Memory B cell (primary cell): ENCODE measurements at regions not wholly inside any gene's neighbourhood (a gene's known extent, or its start where the extent isn't known, plus 50 kb on each side); places are given as distances from the start of the nearest gene placed in this dataset.

Source experiments
- ATAC-seq: fragments of 150-1000 bp; cut with Tn5 transposase; 2 replicates; pipeline ENCODE4 v1.10.0; 2021; ENCODE audit warnings: low read depth, mild to moderate bottlenecking, moderate library complexity
- DNase-seq, 2 donors: peaks; one replicate each; pipeline ENCODE4 v3.0.0; 2022; ENCODE audit warnings: low spot score in 2 of 2
- H3K27ac Mint-ChIP-seq: one replicate; pipeline ENCODE4 v1.8.0; 2022; ENCODE audit warnings: mild to moderate bottlenecking, moderate library complexity, mixed read lengths
- H3K27me3 Mint-ChIP-seq: one replicate; pipeline ENCODE4 v1.8.0; 2022; ENCODE audit warnings: mixed read lengths
- H3K36me3 Mint-ChIP-seq: one replicate; pipeline ENCODE4 v1.8.0; 2022; ENCODE audit warnings: mild to moderate bottlenecking, mixed read lengths
- H3K4me1 Mint-ChIP-seq: one replicate; pipeline ENCODE4 v1.8.0; 2022; ENCODE audit warnings: mixed read lengths
- H3K4me3 Mint-ChIP-seq: one replicate; pipeline ENCODE4 v1.8.0; 2022; ENCODE audit warnings: mild to moderate bottlenecking, moderate library complexity, mixed read lengths
- H3K9me3 Mint-ChIP-seq: one replicate; pipeline ENCODE4 v1.8.0; 2022; ENCODE audit warnings: mixed read lengths

DNA sequence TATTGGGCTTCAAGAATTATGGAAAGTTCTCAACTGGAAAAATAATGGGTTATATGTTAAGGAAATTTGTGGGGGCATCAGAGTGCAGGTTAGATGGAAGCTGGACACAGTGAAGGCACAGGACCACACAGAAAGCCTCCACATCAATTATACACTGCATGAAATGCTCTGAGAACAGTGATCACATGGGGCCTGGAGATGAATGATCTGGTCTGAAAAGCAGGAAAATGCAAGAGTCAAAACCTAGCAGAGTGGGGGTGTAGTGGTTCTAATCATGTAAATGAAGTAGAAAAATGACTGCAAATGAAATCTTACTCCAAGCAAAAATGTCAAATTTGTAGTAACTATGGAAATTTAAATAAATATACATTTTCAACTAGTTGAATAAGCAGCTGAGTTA lies 123.6 kb downstream of the TUSC7 start:
- no peaks in the 10 kb centered on the region for H3K4me1 Mint-ChIP-seq
- no peaks in the 10 kb centered on the region for H3K36me3 Mint-ChIP-seq
- H3K27ac Mint-ChIP-seq, result no peak overlapping the region
- no peaks in the 10 kb centered on the region for H3K27me3 Mint-ChIP-seq
- no peak for ATAC-seq
- H3K9me3 Mint-ChIP-seq, result no peaks in the 10 kb centered on the region
- no peak for DNase-seq
- H3K4me3 Mint-ChIP-seq, result no peak overlapping the region

DNA sequence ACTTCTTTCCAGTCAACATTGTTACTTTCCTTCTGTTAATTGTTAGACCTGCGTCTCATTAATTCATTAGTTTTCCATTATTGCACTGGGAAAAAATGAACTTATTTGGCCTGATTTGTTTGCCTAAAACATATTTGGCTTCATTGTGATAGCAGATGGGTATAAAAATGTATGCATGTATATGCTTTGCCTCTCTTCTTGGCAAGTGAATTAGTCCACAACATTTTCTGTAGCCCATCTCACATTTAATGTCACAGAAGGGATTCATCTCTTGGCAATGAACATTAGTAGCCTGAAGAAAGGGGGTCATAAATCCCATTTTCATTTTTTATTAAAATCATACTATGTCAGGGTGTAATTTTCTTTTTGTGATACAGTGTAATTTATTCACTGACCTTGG lies 125.2 kb downstream of the TUSC7 start:
- Mint-ChIP-seq H3K9me3 (no peaks in the 10 kb centered on the region), H3K4me3 (no peak overlapping the region), H3K4me1 (no peaks in the 10 kb centered on the region), H3K36me3 (no peaks in the 10 kb centered on the region), H3K27me3 (no peaks in the 10 kb centered on the region), H3K27ac (no peak overlapping the region)
- no peak for DNase-seq
- ATAC-seq, result no peak

DNA sequence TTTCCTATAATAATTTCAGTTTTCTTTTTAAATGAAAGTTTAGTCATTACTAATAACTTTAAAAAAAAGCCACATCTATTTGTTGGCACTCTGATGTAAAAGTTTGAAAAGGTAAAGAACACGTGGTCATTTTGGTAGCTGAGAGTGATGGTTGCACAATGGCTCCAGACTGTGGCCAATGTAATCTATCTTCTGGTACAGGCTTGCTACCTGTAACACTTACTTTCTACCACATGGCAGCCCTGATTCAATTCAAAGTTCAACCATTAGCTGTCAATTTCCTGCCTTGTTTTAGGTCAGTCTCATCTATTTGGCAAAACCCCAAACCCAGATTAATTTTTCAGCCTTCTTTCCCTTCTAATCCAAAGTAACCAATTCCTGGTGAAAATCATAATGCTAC lies 126.1 kb downstream of the TUSC7 start:
- H3K4me1 Mint-ChIP-seq, result no peaks in the 10 kb centered on the region
- no peak for DNase-seq
- ATAC-seq, result no peak
- no peaks in the 10 kb centered on the region for H3K27me3 Mint-ChIP-seq
- H3K36me3 Mint-ChIP-seq, result no peaks in the 10 kb centered on the region
- H3K4me3 Mint-ChIP-seq, result no peak overlapping the region
- no peaks in the 10 kb centered on the region for H3K9me3 Mint-ChIP-seq
- H3K27ac Mint-ChIP-seq, result no peak overlapping the region

DNA sequence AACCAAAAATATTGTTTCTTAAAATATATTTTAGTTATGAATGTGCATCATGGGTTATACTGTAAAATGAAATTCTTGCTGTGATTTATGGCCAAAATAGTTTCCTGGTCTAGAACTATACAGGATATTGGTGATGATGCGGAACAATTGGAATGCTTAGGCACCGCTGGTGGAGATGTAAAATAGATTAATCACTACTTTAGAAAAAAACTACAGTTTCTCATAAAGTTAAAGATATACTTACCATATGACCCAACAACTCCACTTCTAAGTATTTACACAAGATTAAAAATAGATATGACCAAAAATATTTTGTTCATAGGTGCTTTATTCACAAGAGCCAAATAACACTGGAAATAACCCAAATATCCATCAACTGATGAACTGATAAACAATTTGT lies 126.7 kb downstream of the TUSC7 start:
- no peak for DNase-seq
- no peak overlapping the region for H3K27ac Mint-ChIP-seq
- no peaks in the 10 kb centered on the region for H3K4me1 Mint-ChIP-seq
- no peaks in the 10 kb centered on the region for H3K9me3 Mint-ChIP-seq
- no peaks in the 10 kb centered on the region for H3K27me3 Mint-ChIP-seq
- H3K4me3 Mint-ChIP-seq, result no peak overlapping the region
- H3K36me3 Mint-ChIP-seq, result no peaks in the 10 kb centered on the region
- no peak for ATAC-seq

DNA sequence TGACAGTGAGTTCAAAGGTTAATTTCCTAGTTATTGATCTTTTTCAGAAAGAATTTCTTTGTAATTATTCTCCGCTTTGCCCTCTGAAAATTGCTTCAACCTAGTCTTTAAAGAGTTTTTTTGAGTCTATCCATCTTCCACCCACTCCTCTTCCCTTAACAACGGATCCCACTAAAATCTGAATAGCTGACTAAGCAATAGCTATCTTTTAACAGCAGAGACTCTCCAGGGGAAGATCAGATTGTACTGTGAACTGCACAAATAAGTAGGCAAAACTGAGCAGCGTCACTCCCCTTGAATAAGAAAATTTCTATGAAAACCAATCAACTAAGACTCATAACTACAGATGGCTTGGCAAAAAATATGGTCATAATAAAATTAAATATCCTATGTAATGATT lies 127.9 kb downstream of the TUSC7 start:
- no peak overlapping the region for H3K27ac Mint-ChIP-seq
- H3K36me3 Mint-ChIP-seq, result no peaks in the 10 kb centered on the region
- ATAC-seq (no peak), DNase-seq (no peak)
- H3K4me3 Mint-ChIP-seq, result no peak overlapping the region
- no peaks in the 10 kb centered on the region for H3K4me1 Mint-ChIP-seq
- no peaks in the 10 kb centered on the region for H3K27me3 Mint-ChIP-seq
- H3K9me3 Mint-ChIP-seq, result no peaks in the 10 kb centered on the region

DNA sequence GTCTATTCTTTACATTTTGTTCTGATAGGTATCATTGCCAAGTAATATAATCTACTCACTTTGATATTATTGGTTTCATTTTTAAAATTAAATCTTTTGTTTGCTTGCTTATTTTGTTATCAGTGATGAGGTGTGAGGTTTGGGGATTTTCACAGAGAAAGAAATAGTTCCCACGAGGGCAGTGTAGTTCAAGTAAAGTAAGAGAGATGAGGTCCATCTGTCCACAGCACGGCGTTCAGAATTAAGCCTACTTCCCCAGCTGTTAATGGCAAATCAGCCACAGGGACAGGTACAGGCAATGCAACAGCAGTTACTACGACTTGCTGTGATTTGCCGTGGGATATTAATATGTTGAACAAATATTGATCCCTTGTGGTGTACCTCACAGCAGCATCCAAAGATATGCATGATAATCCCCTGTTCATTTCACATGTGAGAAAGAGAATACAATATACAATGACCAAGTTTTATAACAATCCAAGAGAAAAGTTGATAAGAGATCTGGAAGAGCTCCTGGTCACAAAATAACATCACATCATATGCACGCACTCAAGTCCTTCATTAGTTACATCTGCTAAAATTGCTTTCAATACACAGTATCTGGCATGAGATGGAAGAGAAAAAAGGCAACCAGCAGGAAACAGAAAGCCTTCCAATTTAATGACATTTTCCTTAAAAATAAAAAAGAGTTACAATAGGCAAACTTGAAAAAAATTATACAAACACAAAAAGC lies 131.6 kb downstream of the TUSC7 start:
- Mint-ChIP-seq H3K4me3 (no peak overlapping the region), H3K9me3 (peaks cover 2% of the 10 kb centered on the region), H3K36me3 (no peaks in the 10 kb centered on the region)

DNA sequence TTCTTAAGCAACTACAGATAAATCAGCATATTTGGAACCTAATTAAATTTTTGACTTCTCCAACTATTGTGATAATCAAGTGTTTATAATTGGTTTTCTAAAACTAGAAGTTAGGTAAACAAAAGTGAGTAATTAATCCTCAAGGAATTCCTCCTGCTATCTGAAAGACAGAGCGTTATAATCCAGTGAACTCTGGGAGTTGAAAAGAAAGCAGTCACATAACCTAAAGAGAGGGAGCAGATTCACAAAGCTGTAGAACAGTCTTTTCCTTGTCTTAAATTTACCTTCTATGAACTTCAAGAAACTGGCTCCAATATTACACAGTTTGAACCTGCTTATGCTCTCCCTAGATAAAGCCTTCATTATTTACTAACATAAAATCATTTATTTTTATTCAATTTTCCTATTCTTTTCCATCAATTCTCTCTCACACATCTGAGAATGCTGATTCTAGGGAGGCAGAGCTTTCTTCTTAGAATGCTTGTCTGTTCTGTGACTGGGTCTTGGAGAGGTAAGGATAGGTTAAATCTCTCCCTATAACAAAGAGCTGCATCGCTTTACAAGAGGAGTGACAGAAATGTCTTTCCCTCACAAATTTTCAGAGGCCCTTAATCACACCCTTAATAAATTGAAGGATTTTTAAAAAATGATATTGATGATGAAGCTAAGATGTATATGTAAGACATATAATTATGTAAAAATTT lies 132.8 kb downstream of the TUSC7 start:
- no peak overlapping the region for H3K27ac Mint-ChIP-seq
- no peaks in the 10 kb centered on the region for H3K36me3 Mint-ChIP-seq
- H3K4me1 Mint-ChIP-seq, result no peaks in the 10 kb centered on the region
- DNase-seq (no peak), ATAC-seq (no peak)
- H3K27me3 Mint-ChIP-seq, result peaks cover 3% of the 10 kb centered on the region
- H3K9me3 Mint-ChIP-seq, result peaks cover 2% of the 10 kb centered on the region
- H3K4me3 Mint-ChIP-seq, result no peak overlapping the region

More for the DNA sequence above, 131.6 kb downstream of the TUSC7 start:
- ATAC-seq, result no peak
- H3K27ac Mint-ChIP-seq, result no peak overlapping the region
- no peak for DNase-seq
- H3K4me1 Mint-ChIP-seq, result no peaks in the 10 kb centered on the region
- peaks cover 3% of the 10 kb centered on the region for H3K27me3 Mint-ChIP-seq

DNA sequence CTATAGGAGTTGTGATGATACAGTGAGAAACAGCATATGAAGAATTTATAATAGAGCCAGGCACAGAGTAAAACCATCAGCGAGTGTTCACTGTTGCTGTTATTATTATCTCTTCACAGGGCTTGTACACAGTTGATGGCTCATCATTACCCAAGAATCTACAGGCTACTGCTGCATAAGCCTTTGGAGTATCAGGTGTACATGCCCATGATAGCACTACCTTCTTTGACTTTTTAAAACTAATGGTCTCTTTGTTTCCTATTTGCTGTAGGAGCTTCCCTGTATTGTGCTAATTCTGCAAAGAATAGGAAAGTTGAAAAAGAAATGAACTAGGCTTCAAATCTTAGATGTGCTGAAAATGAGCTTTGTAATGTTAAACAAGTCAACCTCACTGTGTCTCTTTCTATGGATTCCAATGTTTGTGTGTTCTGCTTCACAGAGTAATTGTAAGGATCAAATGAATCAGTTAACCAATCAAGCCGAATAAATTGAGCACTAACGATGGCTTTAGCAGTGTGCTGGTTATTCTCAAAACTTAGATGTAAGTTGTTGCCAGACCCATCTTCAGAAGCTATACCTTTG lies 138.8 kb downstream of the TUSC7 start:
- no peak overlapping the region for H3K27ac Mint-ChIP-seq
- no peaks in the 10 kb centered on the region for H3K4me1 Mint-ChIP-seq
- peaks cover 3% of the 10 kb centered on the region for H3K27me3 Mint-ChIP-seq
- H3K9me3 Mint-ChIP-seq, result peaks cover 5% of the 10 kb centered on the region
- no peak overlapping the region for H3K4me3 Mint-ChIP-seq
- no peak for DNase-seq
- no peaks in the 10 kb centered on the region for H3K36me3 Mint-ChIP-seq
- no peak for ATAC-seq

DNA sequence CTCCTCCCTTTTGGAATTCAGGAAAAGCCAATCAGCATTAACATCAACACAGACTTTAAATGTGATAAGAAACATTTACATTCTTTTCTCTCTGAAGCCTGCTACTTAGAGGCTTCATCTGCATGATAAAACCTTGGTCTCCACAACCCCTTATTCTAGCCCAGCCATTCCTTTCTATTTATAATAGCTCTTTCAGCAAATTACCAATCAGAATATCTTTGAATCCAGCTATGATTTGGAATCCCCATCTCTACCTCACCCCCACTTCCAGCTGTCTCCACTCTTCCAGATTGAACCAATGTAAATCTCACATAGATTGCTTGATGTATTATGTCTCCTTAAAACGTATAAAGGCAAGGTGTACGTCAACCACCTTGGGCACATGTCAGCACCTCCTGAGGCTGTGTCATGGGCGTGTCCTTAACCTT lies 139.7 kb downstream of the TUSC7 start:
- H3K27me3 Mint-ChIP-seq, result peaks cover 3% of the 10 kb centered on the region
- H3K4me1 Mint-ChIP-seq, result no peaks in the 10 kb centered on the region
- no peaks in the 10 kb centered on the region for H3K36me3 Mint-ChIP-seq
- ATAC-seq (no peak), DNase-seq (no peak)
- no peak overlapping the region for H3K27ac Mint-ChIP-seq
- H3K4me3 Mint-ChIP-seq, result no peak overlapping the region
- peaks cover 5% of the 10 kb centered on the region for H3K9me3 Mint-ChIP-seq

DNA sequence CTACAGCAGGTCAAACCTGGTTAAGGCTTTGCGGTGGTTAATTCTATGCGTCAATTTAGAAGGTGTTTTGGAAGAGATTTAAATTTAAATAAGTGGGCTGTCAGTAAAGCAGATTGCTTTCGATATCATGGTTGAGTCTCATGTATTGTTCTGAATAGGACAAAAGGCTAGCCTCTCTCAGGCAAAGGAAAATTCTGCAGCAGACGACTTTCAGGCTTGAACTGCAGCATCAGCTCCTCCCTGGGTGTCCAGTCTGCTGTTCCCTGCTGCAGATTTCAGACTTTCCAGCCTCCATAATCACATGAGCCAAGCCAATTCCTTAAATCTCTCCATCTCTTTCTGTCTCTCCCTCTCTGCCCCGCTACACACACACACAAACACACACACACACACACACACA lies 143.2 kb downstream of the TUSC7 start:
- Mint-ChIP-seq H3K4me1 (no peaks in the 10 kb centered on the region), H3K27ac (no peak overlapping the region), H3K9me3 (peaks cover 3% of the 10 kb centered on the region), H3K4me3 (no peak overlapping the region), H3K36me3 (no peaks in the 10 kb centered on the region), H3K27me3 (no peaks in the 10 kb centered on the region)
- no peak for DNase-seq
- ATAC-seq, result no peak

DNA sequence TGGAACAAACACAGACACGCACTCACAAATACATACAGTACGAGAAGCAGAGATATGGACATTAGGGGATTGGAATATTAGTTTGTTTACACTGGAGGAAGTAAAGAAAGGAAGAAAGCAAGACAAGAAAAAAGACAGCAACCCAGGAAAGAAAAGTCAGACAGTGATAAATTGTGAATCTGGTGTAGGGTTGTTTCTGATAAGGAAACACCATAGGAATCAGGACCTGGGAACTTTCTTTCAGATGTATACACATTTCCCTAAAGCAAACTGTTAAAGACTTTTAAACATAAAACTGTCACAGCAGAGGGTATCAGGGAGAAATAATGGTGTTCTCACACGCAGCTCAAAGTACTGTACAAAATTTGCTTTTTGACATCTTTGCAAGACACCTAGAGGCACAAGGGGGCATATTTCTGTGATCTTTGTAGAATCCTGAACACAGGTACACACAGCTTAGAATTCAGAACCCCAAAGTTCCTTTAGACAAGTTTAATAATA lies 153.7 kb downstream of the TUSC7 start:
- no peak overlapping the region for H3K4me3 Mint-ChIP-seq
- peaks cover 2% of the 10 kb centered on the region for H3K27me3 Mint-ChIP-seq
- ATAC-seq, result no peak
- H3K36me3 Mint-ChIP-seq, result no peaks in the 10 kb centered on the region
- no peaks in the 10 kb centered on the region for H3K9me3 Mint-ChIP-seq
- no peak overlapping the region for H3K27ac Mint-ChIP-seq
- DNase-seq, result no peak
- H3K4me1 Mint-ChIP-seq, result no peaks in the 10 kb centered on the region

DNA sequence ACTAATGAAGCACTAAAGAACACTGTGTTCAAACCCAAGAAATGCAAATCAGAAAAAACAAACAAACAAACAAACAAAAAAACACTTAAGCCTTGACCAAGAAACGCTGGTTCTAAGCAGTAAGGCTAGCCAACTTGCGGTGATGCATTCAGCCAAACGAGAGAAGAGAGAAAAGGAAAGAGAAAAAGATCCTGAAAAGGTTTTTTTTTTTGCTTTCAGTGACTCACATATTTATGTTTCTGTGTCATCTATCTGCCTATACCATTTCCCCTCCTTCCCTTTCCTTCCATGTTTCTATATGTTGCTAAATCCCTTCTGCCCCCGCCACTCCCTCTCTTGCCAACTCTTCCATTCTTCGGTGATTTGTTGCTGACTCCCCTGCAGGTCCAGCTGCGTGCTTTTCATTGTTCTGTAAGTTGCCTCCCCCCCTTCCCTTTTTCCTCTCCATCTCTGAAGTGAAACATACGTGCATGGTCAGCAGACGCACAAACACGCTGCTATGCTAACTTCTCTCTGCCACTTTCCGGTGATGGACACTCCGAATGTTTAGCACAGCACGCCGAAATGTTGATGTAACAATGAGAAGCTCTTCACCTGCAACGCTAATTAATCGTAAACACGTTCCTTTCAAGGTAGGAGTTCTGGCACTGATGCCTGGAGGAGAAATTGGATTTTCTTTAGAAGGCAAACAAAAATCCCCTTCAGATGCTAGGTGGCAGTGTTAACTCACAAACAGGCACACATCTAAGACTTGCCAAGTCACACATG lies 154.4 kb downstream of the TUSC7 start:
- no peaks in the 10 kb centered on the region for H3K9me3 Mint-ChIP-seq
- no peak overlapping the region for H3K4me3 Mint-ChIP-seq
- H3K27ac Mint-ChIP-seq, result no peak overlapping the region
- ATAC-seq (peak; percentile 51), DNase-seq (peak; percentile 7 to 10)
- H3K36me3 Mint-ChIP-seq, result no peaks in the 10 kb centered on the region
- peaks cover 2% of the 10 kb centered on the region for H3K27me3 Mint-ChIP-seq
- H3K4me1 Mint-ChIP-seq, result no peaks in the 10 kb centered on the region

DNA sequence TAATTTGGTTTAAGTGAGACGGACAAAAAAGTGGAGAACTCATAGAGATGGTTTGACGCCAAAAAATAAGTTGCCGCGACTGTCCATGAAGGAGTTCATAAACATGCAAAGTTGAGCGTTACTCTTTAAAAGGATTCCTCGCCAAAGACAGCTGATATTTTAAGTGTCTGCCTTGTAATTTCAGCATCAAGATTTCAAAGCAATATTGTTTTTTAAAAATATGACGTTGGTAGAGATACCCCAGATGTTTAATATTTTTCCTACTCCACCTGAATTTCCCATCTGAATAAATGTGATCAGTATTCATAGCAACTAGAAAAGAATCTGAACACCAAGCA lies 155.0 kb downstream of the TUSC7 start:
- Mint-ChIP-seq H3K4me1 (no peaks in the 10 kb centered on the region), H3K4me3 (no peak overlapping the region), H3K27ac (no peak overlapping the region), H3K27me3 (peaks cover 2% of the 10 kb centered on the region), H3K9me3 (no peaks in the 10 kb centered on the region), H3K36me3 (no peaks in the 10 kb centered on the region)
- no peak for ATAC-seq
- no peak for DNase-seq

DNA sequence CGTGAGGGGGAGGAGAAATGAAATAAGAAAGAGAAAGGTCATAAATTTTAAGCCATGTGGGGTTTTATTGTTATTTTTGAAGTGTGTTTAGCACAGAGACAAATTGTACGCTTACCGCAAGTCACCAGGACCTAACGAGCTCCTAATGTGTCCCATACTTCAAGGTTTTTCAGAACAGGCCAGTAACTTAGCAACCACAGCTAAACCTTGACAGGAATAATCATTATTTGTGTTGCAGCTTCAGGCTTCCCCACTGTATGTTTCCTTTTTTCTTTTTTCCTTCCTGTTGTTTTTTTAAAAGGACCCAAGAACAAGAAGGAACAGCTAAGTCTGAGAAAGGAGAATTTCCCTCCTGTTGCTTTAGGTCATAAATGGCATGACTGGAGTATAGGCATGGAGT lies 160.8 kb downstream of the TUSC7 start:
- Mint-ChIP-seq H3K36me3 (no peaks in the 10 kb centered on the region), H3K27ac (no peak overlapping the region), H3K4me1 (no peaks in the 10 kb centered on the region), H3K4me3 (no peak overlapping the region), H3K9me3 (peaks cover 5% of the 10 kb centered on the region), H3K27me3 (peaks cover 3% of the 10 kb centered on the region)
- DNase-seq (no peak), ATAC-seq (no peak)
